ENCODE measurements at regions not wholly inside any gene's neighbourhood (a gene's known extent, or its start where the extent isn't known, plus 50 kb on each side); places are given as distances from the start of the nearest gene placed in this dataset.

- DNase-seq (ENCODE audit: extremely low spot score in 2 of 2), result no peak
- intact Hi-C loops (cut with DNase I), result no loop called here
- Histone ChIP-seq H3K36me3 (no peaks in the 10 kb centered on the region), H3K9me3 (no peaks in the 10 kb centered on the region), H3K4me1 (no peaks in the 10 kb centered on the region), H3K4me3 (no peak overlapping the region), H3K27ac (no peak overlapping the region), H3K27me3 (no peaks in the 10 kb centered on the region)
- TF ChIP-seq POLR2A (IDR thresholded peaks at IDR 0.05), result no peak
- no peak for TF ChIP-seq CTCF (IDR thresholded peaks at IDR 0.05)
- TF ChIP-seq POLR2AphosphoS5 (IDR thresholded peaks at IDR 0.05; ENCODE audit: insufficient read depth in 1 of 2, low read depth in 1 of 2), result no peak
Observed at GRCh38 chr4:3671571-3672464, 94.4 kb upstream of the ADRA2C start.

GRCh38 chr4:3670521-3671519, 95.4 kb upstream of the ADRA2C start:
- H3K36me3 ChIP-seq, result no peaks in the 10 kb centered on the region
- no peaks in the 10 kb centered on the region for H3K27me3 ChIP-seq
- no peak overlapping the region for H3K4me3 ChIP-seq
- intact Hi-C loops (cut with DNase I), result no loop called here
- DNase-seq (ENCODE audit: extremely low spot score in 2 of 2), result no peak
- no peaks in the 10 kb centered on the region for H3K4me1 ChIP-seq
- H3K27ac ChIP-seq, result no peak overlapping the region
- TF ChIP-seq CTCF (IDR thresholded peaks at IDR 0.05) (no peak), POLR2A (IDR thresholded peaks at IDR 0.05) (no peak), POLR2AphosphoS5 (IDR thresholded peaks at IDR 0.05; ENCODE audit: insufficient read depth in 1 of 2, low read depth in 1 of 2) (no peak)
- no peaks in the 10 kb centered on the region for H3K9me3 ChIP-seq

- Histone ChIP-seq H3K27ac (no peak overlapping the region), H3K36me3 (no peaks in the 10 kb centered on the region), H3K27me3 (no peaks in the 10 kb centered on the region), H3K4me3 (no peak overlapping the region), H3K4me1 (no peaks in the 10 kb centered on the region), H3K9me3 (no peaks in the 10 kb centered on the region)
- TF ChIP-seq POLR2AphosphoS5 (IDR thresholded peaks at IDR 0.05; ENCODE audit: insufficient read depth in 1 of 2, low read depth in 1 of 2) (no peak), CTCF (IDR thresholded peaks at IDR 0.05) (no peak), POLR2A (IDR thresholded peaks at IDR 0.05) (no peak)
- intact Hi-C loops (cut with DNase I), result no loop called here
- no peak for DNase-seq (ENCODE audit: extremely low spot score in 2 of 2)
Observed at GRCh38 chr4:3669553-3669949, 96.6 kb upstream of the ADRA2C start.

- Histone ChIP-seq H3K4me3 (no peak overlapping the region), H3K27ac (no peak overlapping the region), H3K4me1 (no peaks in the 10 kb centered on the region), H3K36me3 (no peaks in the 10 kb centered on the region), H3K27me3 (no peaks in the 10 kb centered on the region), H3K9me3 (no peaks in the 10 kb centered on the region)
- intact Hi-C loops (cut with DNase I), result no loop called here
- no peak for DNase-seq (ENCODE audit: extremely low spot score in 2 of 2)
- no peak for TF ChIP-seq POLR2AphosphoS5 (IDR thresholded peaks at IDR 0.05; ENCODE audit: insufficient read depth in 1 of 2, low read depth in 1 of 2)
- no peak for TF ChIP-seq POLR2A (IDR thresholded peaks at IDR 0.05)
- TF ChIP-seq CTCF (IDR thresholded peaks at IDR 0.05), result no peak
Observed at GRCh38 chr4:3668825-3669552, 97.2 kb upstream of the ADRA2C start.
